GM21423 (cell line): ENCODE measurements at regions not wholly inside any gene's neighbourhood (a gene's known extent, or its start where the extent isn't known, plus 50 kb on each side); places are given as distances from the start of the nearest gene placed in this dataset.
A peak's percentile ranks its signal among the peaks of the same experiment; 100 is the strongest.

Experiments used
- ATAC-seq: cut with Tn5 transposase; IDR thresholded peaks from one replicate; pipeline ENCODE4 v1.9.1; 2021; ENCODE audit warnings: mild to moderate bottlenecking, moderate library complexity; ENCODE audit not compliant: unreplicated experiment

DNA sequence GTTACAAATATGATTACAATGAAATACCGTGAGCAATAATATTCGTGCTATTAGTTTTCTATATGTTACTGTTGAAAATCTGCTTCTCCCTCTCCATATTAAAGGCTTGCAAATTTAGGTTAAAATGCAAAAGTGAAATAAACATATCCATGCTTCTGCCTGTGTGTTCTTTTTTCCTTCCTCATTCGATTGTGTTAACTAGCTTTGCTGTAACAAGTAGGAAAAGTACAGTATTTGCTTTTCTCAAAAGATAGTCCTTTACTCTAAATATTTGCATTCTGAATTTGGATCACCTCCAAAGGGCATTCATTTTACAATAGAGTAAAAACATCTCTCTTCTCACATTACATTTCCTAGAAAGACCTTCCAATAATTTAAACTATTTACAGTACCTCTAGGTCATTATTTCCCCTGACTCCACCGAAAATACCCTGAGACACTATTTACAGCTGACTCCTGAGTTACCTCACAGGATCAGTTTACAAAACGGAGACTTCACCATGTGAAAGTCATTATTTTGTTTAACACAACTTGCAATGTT lies 835.0 kb upstream of the FANCL start:
- ATAC-seq = no peak

DNA sequence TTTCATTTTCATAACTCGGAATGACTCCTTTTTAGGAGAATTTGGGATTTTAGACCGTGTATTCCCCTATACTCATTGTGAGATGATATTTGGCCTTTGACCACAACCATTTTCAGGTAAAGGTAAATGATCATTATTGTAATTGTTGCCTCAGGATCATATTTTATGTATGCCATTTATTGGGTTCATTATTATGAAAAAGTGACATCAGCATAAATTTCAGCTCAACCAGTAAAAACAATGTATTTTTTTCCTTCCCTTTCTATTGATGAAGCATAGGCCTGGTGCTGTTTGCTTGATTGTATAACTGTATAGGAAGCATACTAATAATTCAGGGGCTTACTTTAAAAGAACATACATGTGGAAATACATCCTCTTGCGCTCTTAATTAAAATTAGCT lies 832.9 kb upstream of the FANCL start:
- no peak for ATAC-seq

DNA sequence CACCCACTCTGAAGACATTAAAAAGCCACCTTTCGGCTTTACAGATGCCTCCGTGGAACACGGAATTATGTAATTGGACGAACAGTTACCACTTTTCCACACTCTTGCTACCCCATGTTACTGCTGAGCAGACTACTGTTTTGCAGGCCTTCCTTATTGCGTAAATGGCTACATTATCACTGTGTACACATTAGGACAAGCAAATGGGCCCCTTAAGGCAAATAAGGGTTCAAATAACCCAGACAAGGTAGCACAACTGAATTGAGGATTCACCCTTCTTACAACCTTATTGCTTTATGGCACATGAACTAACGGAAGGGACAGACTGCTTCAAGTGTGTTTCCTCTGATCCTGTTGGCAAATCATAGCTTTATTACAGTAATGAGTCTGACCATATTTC lies 832.2 kb upstream of the FANCL start:
- no peak for ATAC-seq

DNA sequence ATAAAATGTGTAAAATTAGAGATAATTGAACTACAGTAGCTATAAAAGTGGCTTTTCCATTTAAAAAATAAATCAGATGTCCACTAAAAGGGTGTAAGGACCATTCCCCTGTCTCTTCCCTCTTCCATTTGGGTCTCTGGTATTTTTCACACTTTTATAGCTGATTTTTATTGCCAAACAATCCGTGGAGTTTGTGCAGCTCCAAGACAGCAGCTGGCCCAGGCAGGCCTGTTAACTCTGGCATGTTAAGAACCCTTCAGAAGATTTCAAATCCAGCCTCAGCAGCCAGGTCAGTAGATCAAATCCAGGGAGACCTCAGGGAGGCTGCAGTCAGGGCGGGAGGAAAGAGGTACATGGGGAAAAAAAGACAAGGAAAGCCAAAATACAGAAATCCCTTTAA lies 827.1 kb upstream of the FANCL start:
- ATAC-seq = no peak

DNA sequence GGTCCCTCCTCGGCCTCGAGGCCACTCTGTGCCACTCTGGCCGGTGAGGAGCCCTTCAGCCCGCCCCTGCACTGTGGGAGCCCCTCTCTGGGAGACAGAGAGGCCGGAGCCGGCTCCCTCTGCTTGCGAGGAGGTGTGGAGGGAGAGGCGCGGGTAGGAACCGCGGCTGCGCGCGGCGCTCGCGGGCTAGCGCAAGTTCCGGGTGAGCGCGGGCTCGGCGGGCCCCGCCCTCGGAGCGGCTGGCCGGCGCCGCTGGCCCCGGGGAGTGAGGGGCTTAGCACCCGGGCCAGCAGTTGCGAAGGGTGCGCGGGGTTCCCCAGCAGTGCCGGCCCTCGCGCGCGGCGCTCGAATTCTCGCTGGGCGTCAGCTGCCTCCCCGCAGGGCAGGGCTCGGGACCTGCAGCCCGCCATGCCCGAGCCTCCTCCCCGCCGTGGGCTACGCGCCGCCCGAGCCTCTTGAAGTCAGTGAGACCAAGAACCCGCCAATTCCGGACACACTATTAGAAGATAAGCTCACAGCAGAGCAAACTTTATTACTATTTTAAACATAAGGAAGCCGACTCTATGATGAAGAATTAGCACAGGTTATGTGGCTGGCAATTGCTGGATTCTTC lies 825.8 kb upstream of the FANCL start:
- no peak for ATAC-seq

DNA sequence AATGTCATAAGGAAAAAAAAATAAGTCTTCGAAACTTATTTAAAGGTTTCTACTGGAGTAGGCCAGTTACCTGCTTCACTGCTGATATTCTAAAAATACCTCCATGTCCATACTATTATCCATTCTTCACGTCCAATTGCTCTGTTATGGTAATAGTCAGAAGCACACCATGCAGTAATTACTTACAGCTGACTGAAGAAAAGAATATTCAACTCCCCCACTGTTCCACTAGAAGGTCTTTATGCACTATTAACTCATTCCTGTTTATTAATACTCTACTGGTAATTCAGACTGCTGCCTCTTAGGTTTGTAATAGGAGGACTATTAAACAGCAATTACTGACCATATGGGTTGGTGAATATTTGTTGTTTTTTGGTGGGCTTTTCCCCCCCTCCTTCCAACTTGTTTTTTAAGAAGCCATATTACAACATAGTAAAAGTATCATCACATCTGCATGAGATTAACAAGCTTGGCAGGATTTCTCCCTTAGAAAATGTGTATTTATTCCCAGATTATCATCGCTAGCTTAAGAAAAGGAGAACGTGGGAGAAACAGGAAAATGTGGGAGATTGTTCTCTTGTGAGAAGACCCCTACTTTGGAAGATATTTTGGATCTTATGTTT lies 806.4 kb upstream of the FANCL start:
- ATAC-seq = no peak

DNA sequence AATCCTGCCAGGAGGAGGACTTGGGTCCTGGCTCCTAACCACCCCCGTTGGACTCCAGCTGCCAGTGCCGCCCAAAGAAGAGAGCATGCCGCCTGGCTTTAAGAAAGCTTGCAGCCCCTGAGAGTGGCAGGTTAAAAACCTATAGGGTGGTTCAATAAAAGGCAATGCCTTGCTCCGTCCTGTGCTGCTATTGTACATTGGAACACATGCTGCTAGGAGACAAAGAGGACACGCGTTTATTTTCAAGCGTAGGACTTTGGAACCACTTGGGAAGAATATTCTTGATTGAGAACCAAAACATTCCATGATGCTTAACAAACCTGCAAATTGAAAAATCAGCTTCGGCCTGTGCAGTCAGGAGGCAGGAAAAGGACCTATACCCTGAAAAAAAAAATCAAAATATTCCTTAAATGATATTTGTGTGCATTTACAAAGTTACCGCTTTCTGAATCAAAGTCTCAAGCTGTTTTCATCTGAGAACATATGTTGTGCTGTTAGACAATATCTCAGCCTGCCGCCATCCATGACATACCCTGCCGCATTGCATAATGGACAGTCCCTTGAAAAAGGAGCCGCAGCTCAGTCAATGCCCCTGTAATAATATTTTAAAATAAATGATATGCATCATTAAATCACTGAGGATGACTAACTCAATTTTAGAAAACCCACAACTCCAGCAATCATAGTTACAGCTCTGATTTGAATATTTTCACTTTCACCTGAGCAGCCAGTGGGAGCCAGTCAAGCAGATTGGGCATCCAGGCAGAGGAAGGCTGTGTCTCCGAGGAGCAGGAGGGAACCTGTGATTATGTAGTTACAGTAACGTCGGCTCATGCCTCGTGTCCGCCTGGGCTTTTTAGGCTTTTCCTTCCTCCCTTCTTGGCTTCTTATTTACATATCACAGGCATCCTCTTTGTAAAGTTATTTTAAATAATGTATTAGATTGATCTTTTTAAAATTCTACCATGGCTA lies 805.6 kb upstream of the FANCL start:
- no peak for ATAC-seq

DNA sequence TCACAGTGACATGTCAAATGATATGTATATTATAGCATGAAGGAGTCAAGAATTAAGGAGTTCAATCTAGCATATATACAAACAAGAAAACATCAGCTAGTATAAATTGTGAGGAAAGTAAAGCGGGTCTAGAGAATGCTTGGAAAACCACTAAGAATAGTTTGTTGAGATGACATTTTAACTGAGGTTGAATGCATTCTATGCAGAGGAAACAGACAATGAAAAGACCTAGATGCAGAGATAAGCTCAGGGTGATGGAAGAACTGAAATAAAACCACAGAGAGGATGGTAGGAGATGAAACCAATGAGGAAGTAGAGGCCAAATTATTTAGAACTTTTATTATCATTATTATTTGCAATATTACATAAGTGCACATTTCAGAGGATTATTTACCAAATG lies 803.6 kb upstream of the FANCL start:
- no peak for ATAC-seq

DNA sequence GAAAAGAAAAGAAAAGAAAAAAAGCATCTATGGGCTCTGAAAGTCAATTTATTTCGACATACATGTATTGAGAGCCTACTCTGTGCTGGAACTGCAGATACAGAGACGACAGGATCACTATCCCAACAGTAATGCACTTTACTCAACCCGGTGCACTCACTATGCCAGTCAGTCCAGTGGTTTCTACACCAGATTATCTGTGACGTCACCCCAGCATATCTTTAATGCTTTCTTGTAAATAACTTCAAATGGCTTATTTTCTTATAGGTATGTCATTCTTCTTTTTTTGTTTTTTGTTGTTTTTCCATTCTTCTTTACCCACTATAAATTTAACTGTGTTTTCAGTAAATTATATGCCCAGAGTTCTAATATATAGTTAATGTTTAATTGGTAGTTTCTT lies 800.0 kb upstream of the FANCL start:
- no peak for ATAC-seq

DNA sequence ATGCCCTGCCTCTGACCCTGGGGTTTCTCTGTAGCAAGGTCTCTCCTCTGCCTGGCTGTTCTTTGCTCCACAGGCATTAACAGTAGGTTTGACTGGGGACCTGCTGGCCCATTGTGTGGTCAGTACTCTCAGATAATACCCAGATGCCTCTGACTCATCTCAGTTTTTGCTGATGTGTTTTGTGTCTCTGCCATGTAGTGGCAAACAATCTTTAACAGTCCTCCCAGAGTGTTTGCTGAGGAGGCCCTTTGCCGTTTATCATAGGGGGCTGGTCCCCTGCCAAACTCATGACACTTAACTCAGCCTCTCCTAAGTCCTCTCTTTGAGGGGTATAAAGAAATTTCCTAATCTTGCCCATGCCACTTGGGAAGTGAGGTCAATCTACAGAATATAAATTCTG lies 793.7 kb upstream of the FANCL start:
- no peak for ATAC-seq

DNA sequence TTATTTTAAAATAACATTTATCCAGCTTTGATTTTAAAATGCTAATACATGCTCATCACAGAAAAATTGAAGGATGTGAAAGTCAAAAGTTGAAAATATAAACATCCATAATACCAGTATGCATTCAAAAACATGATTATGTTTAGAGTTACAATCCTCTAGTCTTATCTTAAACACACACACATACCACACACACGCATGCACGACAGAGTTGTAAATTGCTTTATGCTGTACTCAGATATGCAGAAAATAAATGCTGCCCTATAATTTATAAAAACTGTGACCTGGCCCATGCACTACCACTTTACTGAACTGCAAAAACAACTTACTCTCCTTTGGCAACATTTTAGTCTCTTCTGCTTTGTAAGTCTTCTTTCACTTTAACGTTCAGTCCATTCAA lies 793.0 kb upstream of the FANCL start:
- ATAC-seq = no peak

DNA sequence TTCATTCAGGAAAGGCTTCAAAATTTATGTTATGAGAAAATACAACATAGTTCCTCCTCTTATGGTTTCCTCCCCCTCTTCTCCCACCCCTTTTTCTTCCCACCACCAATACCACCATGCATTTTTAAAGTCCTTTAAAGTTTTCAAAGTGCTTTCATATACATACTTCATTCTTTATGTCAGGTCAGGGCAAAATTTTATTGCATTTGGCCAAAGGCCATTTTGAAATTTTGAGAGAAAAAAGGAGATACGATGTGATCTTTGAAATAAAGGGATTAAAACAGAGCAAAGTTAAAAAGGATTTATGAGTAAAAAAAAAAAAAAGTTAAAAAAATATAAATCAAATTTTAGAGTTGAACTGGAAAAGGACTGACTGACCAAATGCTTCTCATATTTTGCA lies 792.5 kb upstream of the FANCL start:
- ATAC-seq = no peak

DNA sequence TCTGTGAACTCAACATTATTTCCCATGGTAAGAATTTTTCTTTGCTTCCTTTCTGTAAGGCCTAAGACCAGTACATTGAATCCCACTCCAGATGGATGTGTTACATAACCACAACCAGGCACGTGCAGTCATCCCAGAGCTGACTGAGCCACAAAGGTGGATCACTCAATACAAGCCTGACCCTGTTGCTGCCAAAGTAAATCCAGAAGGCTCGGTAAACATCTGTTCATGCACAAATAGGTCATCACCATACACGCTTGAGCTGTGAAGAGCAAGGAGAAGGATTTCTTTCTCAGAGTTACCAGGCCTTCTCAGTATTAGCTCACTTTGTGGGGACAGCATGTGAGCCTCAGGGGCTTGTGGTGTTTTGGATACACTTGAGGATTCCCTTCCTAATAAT lies 791.4 kb upstream of the FANCL start:
- no peak for ATAC-seq

DNA sequence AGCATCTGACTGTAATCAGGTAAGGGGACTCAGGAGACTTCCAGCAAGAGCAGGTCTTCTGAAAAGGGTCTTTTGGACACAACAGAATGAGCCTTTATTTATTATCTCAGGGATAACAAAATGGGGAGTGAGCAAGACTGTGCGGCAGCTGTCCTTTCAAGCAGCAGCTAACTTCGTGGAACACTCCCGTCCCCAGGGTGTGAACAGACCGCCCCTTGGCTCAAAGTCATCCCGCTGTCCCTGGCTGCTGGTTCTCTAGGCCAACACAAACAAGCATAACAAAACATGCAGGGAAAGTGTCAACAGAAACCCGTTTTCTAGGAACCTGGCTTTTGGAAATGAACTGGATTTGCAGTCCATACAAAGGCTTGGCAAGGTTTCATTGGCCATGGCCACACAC lies 787.9 kb upstream of the FANCL start:
- ATAC-seq = no peak

DNA sequence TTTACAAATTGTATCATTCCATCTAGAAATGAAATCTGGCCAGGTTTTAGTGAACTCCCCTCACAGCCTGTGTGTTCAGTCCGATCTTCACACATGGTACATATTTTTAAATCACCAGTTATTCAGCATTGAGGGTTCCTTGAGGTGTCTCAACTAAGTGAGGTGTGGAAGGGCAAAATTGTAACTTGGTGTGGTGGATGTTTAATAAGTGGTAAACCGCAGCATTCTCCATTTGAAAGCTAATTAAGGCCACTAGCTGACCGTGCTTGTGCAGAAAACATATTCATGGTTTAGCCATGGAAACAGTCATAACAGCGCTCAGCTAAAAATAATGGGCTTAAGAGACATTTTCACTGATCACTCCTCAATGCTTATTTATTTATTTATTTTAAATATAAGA lies 786.2 kb upstream of the FANCL start:
- ATAC-seq = no peak

DNA sequence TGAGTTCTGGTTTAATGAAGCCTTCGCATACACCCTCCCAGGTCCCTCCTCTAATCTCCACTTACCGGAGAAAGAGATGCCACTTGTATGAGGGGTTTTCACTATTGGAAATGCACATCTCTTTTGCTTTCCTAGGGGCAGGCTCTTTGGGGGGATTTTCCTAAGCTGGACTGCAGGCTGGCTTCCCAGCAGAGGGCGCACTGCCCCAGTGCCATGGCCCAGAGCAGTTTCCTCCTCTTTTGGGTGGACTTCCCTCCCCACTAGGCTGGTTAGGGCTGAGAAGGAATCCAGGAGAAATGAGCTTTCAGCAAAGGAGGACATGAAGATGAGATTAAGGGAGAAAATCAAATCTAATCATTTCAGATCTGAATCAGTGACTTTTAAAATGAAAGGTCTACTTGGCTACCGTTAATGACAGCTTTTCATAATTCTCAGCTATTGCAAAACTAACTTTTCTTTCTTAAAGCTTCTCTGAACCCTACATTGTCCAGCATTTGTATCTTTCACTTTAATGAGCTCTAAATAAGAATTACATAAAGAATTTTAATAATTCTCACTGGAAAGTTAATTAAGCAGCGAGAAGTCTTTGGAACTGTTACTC lies 784.1 kb upstream of the FANCL start:
- ATAC-seq = peak; percentile 66

DNA sequence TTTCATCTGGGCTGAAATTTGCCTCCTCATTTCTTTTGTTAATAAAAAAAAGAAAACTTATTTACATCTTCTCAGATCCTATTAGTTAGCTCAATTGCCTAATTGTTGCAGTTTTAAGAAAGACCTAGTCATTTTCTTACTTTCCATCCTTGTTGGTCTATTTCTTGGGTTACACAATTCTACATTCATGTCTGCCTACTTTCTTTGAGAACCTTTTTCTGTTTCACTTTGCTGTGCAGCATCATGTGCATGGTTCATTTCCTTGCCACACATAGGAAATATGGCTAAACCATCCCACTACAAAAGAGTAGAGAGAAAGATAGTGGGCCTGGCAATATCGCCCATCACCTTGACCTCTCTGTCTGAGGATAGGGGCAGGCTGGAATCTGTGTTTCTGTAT lies 780.7 kb upstream of the FANCL start:
- no peak for ATAC-seq

DNA sequence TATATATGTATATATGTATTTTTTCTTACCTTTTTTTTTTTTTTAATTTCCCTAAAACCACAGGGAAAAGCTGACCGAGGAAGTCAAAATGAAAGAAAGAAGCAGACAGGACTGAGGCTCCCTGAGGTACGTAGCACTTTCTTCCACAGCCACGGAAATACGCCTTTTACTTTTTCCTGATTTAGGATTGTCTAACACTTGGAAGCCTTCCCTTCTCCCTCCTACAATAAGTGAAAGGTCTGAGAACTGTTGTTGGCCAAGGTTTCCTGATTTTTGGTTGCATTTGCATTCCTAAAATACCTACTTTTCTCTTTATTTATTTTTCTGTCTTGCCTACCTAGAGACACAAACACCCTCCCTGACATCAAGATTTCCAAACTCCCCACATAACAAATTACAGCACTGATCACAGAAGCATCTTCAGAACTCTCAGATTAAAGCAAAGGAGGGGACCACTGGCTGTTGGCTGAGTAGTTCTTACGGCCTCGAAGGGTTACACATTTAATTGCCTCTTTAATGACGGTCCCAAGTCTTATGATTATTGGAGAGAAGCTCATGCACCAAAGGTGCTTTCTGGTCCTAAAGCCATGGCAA lies 778.5 kb upstream of the FANCL start:
- ATAC-seq = no peak

DNA sequence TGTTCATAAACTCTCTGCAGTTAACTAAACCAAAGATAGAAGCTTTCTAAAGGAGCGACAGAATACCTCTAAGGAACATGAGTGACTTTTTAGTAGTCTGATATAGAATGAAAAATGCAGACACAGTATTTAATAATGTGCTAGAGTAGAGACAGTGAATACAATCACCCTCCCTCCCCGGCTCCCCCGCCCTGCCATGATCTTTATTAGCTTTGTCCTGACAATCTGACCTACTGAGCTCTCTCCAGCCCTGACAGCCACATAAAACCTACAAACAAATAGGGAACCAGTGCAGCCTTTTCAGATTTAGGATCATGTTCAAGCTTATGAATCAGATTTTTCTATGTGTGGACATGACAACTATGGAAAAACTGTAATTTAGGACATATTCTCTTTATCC lies 777.6 kb upstream of the FANCL start:
- ATAC-seq = no peak

DNA sequence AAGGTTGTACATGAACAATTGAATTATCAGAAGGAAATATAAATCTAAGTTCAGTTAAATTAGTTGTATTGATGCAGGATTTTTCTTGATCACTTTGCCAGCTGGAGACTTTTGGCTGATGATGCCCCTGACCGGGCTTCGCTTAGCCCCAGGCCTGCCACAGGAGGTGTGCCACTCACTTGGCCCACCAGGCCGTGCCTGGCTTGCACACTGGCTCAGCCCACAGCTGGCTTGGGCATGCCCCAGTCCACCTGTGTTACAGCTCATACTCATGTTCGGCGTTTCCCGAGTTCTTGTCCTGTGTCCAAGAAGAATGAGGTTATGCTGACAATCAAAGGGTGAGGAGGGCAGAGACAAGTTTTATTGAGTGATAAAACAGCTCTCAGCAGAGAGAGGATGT lies 773.9 kb upstream of the FANCL start:
- ATAC-seq = no peak

DNA sequence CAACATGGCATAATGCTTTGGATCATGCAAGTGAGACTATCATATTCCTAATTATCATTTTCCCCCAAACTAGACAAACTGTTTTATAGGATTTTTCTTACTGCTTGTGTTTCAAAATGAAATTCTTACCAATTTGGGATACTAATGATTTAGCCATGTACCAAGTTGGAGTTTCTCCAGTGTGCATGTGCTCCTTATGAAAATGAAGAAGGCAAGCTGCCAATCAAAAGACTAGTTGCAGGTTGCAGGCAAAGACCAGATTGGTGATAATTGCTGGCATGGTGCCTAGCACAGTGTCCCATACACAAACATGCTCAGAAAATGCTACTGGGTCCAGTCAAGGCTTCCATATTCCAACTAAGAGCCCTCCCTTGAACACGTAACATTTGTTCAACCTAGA lies 771.8 kb upstream of the FANCL start:
- no peak for ATAC-seq
